IPS DF 6.9 (cell line): ENCODE measurements at regions not wholly inside any gene's neighbourhood (a gene's known extent, or its start where the extent isn't known, plus 50 kb on each side); places are given as distances from the start of the nearest gene placed in this dataset.
"Not testable (repeated sequence)": the region's sequence is repeated elsewhere in the genome, so short reads cannot be mapped to it uniquely, and the experiment has no call there.

ENCODE experiments used
- DNase-seq: peaks from one replicate; pipeline ENCODE4 v3.0.0-alpha.2; 2013; ENCODE audit warnings: low read depth, low spot score
- H3K27ac ChIP-seq: one replicate; pipeline ENCODE4 v1.5.1; 2013; ENCODE audit warnings: low read length, control low read depth
- H3K27me3 ChIP-seq: 2 replicates; pipeline ENCODE4 v1.6.1; 2013; ENCODE audit warnings: mild to moderate bottlenecking, low read length; ENCODE audit not compliant: control insufficient read depth, insufficient read depth
- H3K36me3 ChIP-seq: 2 replicates; pipeline ENCODE4 v1.6.1; 2013; ENCODE audit warnings: low read length; ENCODE audit not compliant: control insufficient read depth, insufficient read depth
- H3K4me1 ChIP-seq: 2 replicates; pipeline ENCODE4 v1.6.1; 2013; ENCODE audit warnings: low read length; ENCODE audit not compliant: control insufficient read depth, insufficient read depth
- H3K4me3 ChIP-seq: 2 replicates; pipeline ENCODE4 v1.5.1; 2013; ENCODE audit warnings: mild to moderate bottlenecking, low read length
- H3K9me3 ChIP-seq: 2 replicates; pipeline ENCODE4 v1.6.1; 2013; ENCODE audit warnings: low read length, inconsistent platforms; ENCODE audit not compliant: control insufficient read depth, insufficient read depth
- WGBS: extraction: QIAGEN DNeasy Blood & Tissue Kit; methylation state at CpG from one replicate; pipeline ENCODE4 v1.1.7; 2013; ENCODE audit warnings: mixed read lengths, missing lambda C conversion rate; ENCODE audit not compliant: insufficient read length, insufficient coverage; 5-methylcytosine and 5-hydroxymethylcytosine counted together

- not testable (repeated sequence) for H3K4me3 ChIP-seq, H3K9me3 ChIP-seq, H3K27me3 ChIP-seq, H3K36me3 ChIP-seq, H3K4me1 ChIP-seq, H3K27ac ChIP-seq, DNase-seq
Observed at GRCh38 chr2:90011101-90011443, 1319.6 kb downstream of the RPIA start.

GRCh38 chr2:90019908-90020307 is 1328.4 kb downstream of the RPIA start:
- H3K27ac ChIP-seq, H3K36me3 ChIP-seq, DNase-seq, H3K9me3 ChIP-seq, H3K4me3 ChIP-seq, H3K4me1 ChIP-seq, H3K27me3 ChIP-seq: not testable (repeated sequence)
- WGBS: no CpG with 5 or more reads among the region's 1 CpG

GRCh38 chr2:90021234-90021633 is 1329.8 kb downstream of the RPIA start:
- not testable (repeated sequence) for H3K9me3 ChIP-seq, H3K27me3 ChIP-seq, H3K4me3 ChIP-seq, H3K4me1 ChIP-seq, H3K27ac ChIP-seq, H3K36me3 ChIP-seq, DNase-seq
- WGBS: no CpG with 5 or more reads among the region's 9 CpGs

- not testable (repeated sequence) for H3K4me3 ChIP-seq, H3K27ac ChIP-seq, H3K27me3 ChIP-seq, DNase-seq, H3K4me1 ChIP-seq, H3K36me3 ChIP-seq, H3K9me3 ChIP-seq
- no CpG with 5 or more reads among the region's 3 CpGs for WGBS
Observed at GRCh38 chr2:90027231-90027643, 1335.8 kb downstream of the RPIA start.

GRCh38 chr2:90028381-90029079 is 1337.1 kb downstream of the RPIA start:
- H3K27me3 ChIP-seq, DNase-seq, H3K4me3 ChIP-seq, H3K27ac ChIP-seq, H3K4me1 ChIP-seq, H3K36me3 ChIP-seq, H3K9me3 ChIP-seq: not testable (repeated sequence)
- no CpG with 5 or more reads among the region's 8 CpGs for WGBS

GRCh38 chr2:90029080-90029428 is 1337.6 kb downstream of the RPIA start:
- not testable (repeated sequence) for H3K4me1 ChIP-seq, H3K27me3 ChIP-seq, H3K9me3 ChIP-seq, H3K27ac ChIP-seq, DNase-seq, H3K36me3 ChIP-seq, H3K4me3 ChIP-seq
- no CpG with 5 or more reads among the region's 1 CpG for WGBS

- not testable (repeated sequence) for DNase-seq, H3K4me1 ChIP-seq, H3K4me3 ChIP-seq, H3K36me3 ChIP-seq, H3K9me3 ChIP-seq, H3K27me3 ChIP-seq, H3K27ac ChIP-seq
- WGBS: no CpG with 5 or more reads among the region's 2 CpGs
Observed at GRCh38 chr2:90032269-90032668, 1340.8 kb downstream of the RPIA start.

- H3K4me1 ChIP-seq, DNase-seq, H3K36me3 ChIP-seq, H3K27me3 ChIP-seq, H3K27ac ChIP-seq, H3K9me3 ChIP-seq, H3K4me3 ChIP-seq: not testable (repeated sequence)
- no CpG with 5 or more reads among the region's 1 CpG for WGBS
Observed at GRCh38 chr2:90036335-90036734, 1344.9 kb downstream of the RPIA start.

- H3K27me3 ChIP-seq, H3K27ac ChIP-seq, H3K9me3 ChIP-seq, DNase-seq, H3K36me3 ChIP-seq, H3K4me3 ChIP-seq, H3K4me1 ChIP-seq: not testable (repeated sequence)
- no CpG with 5 or more reads among the region's 4 CpGs for WGBS
Observed at GRCh38 chr2:90039093-90039492, 1347.6 kb downstream of the RPIA start.

GRCh38 chr2:90047776-90048175 is 1356.3 kb downstream of the RPIA start:
- H3K27ac ChIP-seq, H3K9me3 ChIP-seq, H3K36me3 ChIP-seq, DNase-seq, H3K4me3 ChIP-seq, H3K27me3 ChIP-seq, H3K4me1 ChIP-seq: not testable (repeated sequence)
- WGBS: no CpG with 5 or more reads among the region's 1 CpG

GRCh38 chr2:90052113-90052631 is 1360.7 kb downstream of the RPIA start:
- H3K4me3 ChIP-seq, H3K27me3 ChIP-seq, DNase-seq, H3K27ac ChIP-seq, H3K9me3 ChIP-seq, H3K4me1 ChIP-seq, H3K36me3 ChIP-seq: not testable (repeated sequence)
